CD4-positive, alpha-beta T cell treated with Interferon gamma for 1 hour (primary cell): ENCODE measurements at regions not wholly inside any gene's neighbourhood (a gene's known extent, or its start where the extent isn't known, plus 50 kb on each side); places are given as distances from the start of the nearest gene placed in this dataset.
"Not testable (repeated sequence)": the region's sequence is repeated elsewhere in the genome, so short reads cannot be mapped to it uniquely, and the experiment has no call there.

Experiments used
- DNase-seq: peaks from one replicate; pipeline ENCODE4 v3.0.0-alpha.2; 2020

DNA sequence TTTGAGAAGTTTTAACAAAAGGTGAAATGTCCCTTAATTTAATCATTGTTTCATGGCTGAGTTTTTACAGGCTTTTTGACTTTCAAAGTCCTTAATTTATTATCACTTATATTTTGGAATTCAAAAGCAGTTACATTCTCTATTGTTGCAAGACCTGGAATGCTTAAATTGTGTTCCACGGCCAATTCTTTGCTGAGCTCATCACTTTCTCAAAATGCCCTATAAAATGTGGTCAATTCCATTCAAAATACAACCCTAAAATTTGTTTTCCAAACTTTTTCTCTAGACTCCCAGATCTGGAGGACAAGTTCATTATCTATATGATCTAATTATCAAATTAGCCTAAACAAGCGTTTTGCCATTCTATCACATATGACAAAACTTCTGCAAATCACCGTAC is 1051.2 kb downstream of the TDRD15 start:
- no peak for DNase-seq

DNA sequence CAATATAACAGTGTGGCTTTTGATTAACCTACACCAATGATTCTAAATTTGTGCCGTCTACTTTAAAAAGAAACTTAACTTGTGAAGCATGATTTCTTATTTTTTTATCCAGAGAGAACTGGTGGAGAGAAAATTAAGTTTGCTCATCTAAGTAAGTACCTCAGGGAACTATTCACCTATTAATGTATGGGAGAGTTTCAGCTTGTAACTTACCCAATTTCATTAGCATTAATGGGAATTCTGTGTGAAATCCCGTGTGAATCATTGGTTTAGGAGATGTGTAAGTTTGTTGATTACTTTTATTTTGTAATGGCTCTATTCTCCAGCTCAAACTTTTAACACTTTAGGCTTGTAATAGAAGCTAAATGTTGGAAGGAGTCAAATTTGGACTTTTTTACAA is 1061.5 kb downstream of the TDRD15 start:
- no peak for DNase-seq

DNA sequence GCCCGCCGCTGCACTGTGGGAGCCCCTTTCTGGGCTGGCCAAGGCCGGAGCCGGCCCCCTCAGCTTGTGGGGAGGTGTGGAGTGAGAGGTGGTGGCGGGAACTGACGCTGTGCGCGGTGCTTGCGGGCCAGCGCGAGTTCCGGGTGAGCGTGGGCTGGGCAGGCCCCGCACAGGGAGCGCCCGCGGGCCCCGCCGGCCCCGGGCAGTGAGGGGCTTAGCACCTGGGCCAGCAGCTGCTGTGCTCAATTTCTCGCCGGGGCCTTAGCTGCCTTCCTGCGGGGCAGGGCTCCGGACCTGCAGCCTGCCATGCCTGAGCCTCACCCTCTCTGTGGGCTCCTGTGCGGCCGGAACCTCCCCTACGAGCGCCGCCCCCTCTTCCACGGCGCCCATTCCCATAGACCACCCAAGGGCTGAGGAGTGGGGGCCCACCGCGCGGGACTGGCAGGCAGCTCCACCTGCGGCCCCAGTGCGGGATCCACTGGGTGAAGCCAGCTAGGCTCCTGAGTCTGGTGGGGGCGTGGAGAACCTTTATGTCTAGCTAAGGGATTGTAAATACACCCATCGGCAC is 1062.6 kb downstream of the TDRD15 start:
- not testable (repeated sequence) for DNase-seq

DNA sequence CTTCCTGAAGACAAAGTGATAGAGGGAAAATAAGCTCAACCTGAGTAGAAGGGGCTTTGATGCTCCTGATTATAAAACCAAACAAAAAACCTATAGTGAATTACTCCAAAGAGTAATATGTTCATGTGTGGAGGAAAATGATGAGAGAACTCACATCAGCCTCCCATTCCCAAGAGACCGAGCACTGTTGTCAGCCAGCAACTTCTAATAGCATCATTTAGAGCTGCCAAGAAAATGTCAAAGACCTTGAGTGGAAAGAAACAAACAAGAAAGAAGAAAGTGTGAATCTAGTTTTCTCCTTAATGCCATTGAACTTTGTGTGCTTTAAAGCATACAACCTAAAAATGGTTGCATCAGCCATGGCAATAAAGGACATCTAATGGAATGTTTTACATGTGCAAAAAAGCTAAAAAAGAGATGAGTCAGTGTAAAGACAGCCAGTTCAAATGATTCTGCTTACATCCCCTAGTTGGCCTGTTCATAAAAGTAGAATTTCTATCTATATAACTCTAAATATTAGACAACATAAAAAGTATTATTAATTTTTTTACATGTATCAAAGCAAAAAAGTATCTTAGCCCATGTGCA is 1066.2 kb downstream of the TDRD15 start:
- no peak for DNase-seq

DNA sequence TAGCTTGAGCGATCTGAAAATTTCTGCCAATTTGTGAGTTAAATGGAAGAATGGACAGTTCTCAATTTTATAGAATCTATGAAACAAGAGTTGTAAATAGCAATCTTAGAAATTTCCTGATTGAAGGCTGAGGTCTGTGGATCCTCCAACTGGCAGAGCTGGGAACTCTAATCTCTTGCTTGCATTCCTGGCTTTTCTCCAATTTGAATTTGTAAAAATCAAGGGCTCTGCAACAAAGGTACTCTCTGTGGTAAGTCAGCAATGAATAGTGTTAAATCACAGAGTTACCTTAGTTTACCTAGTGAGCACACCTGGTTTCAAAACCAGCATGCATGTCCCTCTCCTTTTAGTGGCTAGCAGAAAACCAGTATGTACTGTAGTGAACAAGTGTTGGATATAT is 1070.5 kb downstream of the TDRD15 start:
- no peak for DNase-seq

DNA sequence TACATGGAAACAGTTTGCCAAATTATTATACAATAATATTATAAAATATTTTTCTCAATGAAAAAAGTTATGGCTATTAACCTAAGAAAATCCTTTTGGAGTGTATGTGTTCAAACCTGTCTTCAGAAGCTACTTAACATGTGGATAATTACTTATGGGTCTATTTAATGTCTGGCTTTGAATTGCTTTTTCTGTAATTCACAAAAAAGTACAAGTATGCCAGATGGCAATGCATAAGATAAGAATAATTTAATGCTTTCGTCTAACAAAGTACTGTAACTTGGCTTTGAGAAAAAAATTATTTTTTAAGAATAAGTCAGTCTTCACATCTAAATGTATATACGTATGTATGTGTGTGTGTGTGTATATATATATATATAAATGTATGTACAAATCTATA is 1073.0 kb downstream of the TDRD15 start:
- DNase-seq: no peak

DNA sequence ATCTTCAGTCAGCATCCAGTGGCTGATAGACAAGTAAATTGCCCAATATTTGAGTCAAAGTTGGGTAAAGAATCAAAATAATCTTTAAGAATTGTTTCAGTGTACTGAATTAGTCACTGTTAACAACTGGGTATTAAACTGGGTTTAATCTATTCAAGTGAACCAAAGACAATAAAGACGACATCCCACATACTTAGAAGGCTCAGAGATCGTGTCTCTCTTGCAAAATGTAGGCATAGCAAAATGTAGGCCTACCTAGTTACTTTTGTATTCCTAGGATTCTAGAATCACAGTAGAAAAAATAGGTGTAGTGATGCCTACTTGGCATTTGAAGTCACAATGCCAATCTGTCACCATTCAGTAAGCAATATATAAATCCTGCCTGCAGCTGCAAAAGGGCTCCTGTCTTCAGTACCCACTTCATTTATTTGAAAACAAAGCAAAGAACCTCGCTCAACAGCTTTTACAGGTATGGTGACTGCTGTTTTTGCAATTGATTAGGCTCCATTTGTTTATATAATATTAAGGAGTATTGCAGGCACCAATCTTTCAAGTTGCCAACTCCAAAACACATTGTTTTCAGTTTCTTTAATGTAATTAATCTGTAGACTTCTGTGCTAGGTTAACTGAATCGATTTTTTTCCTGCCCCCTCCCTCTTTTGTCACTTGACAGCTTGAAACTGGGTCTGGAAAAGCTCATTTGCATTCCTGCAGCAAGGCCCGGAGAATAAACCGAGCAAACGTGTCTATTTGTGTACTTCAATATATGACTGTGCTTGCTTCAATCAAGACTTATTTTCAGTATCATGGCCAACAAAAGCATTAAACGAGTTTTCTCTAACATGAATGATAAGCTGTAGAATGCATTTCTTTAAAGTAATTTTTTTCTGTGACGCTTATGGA is 1074.9 kb downstream of the TDRD15 start:
- DNase-seq: no peak

DNA sequence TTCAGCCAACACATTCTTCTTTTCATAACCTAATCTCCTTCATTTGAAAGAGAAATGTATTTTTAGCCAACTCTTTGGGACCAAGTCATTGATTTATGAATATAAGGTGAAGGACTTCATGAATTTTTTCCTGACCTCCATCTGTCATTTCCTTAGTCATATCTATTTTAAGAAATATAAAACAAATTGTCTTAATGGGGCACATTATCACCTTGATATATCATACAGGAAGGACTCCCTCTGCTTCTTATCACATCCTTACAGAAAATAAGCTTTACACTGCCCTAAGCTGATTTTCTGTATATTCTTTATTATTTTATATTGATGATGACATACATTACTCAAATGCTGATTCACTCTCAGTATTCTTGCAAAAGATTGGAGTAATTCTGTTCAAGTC is 1076.2 kb downstream of the TDRD15 start:
- DNase-seq: no peak

DNA sequence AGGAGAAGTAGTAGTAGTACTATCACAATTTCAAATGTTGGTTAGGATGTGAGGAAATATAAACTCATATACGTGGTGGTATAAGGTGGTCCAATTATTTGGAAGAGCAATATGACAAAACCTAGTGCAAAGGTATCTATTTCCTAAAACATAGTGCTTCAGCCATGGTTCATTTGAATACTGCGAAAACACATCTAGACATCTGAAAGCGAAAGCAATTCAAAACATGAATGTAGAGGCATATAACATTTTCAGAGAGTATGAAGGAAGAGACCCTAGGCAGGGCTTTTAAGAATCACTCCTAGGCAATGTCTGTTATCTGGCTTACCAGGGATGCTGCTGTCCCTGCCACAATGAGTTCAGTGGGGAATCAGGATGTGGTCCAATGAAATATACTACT is 1085.8 kb downstream of the TDRD15 start:
- no peak for DNase-seq

DNA sequence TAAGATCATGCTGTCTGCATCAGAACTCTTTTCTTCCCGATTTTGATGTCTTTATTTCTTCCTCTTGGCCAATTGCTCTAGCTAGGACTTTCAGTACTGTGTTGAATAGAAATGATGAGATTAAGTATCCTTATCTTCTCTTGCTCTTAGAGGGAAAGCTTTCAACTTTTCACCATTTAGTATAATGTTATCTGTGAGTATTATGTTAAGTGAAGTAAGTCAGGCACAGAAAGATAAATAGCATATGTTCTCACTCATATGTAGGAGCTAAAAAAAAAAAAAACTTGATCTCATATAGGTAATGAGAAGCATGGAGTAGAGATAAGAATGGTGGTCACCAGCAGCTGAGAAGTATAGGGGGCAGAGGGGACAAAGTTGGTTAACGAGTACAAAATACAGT is 1089.5 kb downstream of the TDRD15 start:
- DNase-seq: no peak

DNA sequence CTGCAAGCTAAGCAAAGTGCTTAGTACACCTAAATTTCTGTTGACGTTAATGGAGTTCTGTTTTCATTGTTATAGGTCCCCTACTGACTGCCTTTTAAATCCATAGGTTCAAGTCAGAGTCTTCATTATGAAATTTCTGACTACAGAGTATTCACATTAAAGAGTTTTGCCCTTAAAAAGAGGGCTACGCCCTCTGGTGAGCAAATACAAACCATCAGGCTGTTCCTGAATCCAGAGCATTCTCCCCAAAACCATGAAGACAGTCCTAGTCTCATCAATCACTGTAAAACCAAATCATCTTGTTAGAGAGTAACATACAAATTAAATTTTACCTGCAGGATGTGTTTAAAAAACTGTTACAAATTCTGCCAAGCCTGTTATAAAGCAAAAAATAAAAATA is 1091.7 kb downstream of the TDRD15 start:
- DNase-seq: no peak

DNA sequence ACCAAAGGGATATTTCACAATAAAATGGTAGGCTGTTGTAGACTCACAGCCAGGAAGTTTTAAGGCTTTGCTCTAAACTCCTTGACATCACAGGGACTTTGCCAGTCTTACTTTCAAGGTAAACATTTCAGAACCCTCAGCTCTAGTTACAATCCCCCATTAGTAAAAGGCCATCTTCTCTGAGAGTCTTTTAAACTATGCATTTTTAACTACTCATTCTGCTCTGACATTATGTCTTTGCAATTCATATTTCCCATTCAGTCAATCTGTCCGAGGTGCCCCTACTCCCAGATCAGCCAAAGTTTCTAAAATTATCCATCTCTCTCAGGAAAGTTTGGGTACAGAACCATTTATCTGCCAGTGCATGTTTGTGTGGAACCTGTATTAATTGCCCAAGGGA is 1094.1 kb downstream of the TDRD15 start:
- DNase-seq: no peak

DNA sequence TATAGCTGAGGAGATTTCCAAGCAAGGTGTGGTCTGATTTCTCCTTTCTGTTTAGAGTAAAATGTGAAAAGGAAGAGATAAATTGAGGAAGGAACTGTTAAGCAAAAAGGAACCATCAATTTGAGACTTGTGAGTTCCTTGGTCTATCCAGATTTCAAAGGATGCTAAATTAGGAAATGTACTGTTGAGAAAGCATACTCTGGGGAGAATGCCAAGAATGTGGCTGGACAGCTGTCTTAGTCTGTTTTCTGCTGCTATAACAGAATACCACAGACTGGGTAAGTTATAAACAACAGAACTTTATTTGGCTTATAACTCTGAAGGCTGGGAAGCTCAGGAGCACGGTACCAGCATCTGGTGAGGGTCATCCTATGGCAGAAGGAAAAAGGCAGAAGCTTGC is 1097.2 kb downstream of the TDRD15 start:
- no peak for DNase-seq

DNA sequence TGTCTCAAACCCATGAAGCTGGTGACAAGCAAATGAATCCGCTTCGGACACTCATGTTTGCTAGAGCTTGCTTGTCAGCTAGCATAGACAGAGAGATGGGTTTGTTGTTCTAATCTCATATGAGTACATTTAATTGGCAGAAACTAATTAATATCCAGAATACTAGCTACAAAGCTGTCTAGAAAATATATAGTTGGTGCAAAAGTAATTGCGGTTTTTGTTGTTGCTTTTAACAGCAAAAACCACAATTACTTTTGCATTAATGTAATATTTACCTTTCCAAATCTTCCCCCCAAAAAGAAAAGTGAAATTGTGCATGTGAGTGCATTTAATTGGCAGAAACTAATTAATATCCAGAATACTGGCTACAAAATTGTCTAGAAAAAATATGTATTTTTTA is 1115.2 kb downstream of the TDRD15 start:
- no peak for DNase-seq

DNA sequence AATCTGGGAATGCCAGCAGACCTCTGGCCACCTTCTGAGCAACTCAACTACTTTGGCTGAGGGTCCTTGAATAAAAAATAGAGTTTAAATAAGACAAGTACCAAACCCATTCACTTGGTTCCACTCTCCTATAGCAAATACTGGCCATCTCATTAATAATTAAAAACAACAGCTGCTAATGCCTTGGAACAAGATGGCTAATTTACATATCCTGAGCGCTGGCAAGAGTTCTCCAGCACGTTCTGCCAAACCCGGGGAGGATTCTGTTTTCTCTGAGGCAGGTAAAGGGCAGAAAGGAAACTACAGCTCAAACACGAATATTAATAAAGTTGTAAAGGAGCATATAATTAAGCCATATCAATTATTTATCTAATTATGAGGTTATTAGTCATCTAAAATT is 1123.7 kb downstream of the TDRD15 start:
- DNase-seq: no peak

DNA sequence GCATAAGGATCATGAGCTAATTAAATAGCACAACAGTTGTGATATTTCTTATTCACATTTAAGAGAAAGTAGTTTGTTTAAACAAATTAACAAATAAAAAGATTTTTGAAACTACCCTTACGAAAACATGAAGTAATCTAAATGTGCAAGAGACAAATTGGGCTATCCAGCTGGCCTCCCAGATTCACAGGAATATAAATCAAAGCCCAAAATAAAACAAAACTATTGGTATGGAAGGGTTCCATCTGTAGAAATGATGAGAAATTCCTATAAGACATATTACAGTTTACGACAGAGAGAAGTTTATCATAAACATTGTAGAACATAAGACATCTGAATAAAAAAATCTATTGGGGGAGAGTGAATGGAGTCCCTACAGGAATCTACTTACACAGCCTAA is 1125.1 kb downstream of the TDRD15 start:
- no peak for DNase-seq

DNA sequence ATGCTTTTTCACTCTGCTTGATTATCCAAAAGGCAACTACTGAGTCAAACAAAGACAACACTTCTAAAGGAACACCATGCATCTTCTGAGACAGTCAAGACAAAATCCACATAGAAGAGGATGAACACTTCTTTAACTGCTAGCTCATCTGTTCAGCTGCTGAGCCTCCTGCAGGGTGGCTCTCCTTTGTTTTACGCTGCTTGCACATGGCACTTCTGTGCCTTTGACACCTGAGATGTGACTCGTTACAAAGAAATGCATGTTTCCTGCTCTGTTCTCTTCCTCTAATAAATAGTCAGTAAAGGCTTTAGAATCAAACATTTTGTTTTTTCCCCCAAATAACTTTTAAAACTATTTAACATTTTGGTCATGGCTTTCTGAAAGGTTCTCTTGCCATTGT is 1129.4 kb downstream of the TDRD15 start:
- DNase-seq: no peak

DNA sequence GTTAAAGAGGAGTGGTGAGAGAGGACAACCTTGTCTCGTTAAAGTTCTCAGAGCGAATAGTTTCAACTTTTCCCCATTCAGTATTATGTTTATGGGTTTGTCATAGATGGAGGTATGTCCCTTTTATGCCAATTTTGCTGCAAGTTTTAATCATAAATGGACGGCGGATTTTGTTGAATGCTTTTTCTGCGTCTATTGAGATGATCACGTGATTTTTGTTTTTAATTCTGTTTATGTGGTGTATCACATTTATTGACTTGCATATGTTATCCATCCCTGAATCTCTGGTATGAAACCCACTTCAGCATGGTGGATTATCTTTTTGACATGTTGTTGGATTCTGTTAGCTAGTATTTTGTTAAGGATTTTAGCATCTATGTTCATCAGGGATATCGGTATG is 1123.8 kb upstream of the KLHL29 start:
- DNase-seq: no peak

DNA sequence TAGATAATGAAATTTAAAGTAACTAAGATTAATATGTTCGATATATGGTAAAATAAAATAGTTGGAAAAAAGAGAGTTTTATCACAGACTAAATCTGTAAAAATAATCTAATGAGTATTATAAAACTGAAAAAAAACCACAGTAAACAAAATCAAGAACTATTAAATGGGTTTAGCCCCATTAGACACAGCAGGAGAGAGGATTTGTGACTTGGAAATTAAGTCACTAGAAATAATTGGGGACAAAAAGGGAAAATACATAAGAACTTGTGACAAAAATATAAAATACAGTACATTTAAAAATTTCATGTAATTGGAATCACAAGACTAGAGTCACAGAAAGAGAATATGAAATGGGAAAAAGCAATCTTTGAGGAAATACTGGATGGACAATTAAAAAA is 1114.6 kb upstream of the KLHL29 start:
- no peak for DNase-seq

DNA sequence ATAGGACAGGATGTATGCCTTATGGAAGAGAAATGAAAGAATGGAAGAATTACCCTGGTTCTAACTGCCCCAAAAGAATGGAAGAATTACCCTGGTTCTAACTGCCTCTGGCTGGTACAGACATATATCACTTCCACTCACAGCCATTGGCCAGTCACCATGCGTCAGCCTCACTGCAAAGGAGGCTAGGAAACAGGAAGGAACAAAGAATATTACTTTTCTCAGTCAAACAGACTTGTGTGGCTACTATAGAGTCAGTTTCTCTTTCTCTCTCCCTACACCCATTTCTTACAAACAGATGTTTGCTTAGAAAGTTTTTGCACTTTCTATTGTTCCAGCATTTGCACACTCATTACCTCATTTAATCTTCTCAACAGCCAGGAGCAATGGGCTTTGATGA is 1111.1 kb upstream of the KLHL29 start:
- DNase-seq: no peak

DNA sequence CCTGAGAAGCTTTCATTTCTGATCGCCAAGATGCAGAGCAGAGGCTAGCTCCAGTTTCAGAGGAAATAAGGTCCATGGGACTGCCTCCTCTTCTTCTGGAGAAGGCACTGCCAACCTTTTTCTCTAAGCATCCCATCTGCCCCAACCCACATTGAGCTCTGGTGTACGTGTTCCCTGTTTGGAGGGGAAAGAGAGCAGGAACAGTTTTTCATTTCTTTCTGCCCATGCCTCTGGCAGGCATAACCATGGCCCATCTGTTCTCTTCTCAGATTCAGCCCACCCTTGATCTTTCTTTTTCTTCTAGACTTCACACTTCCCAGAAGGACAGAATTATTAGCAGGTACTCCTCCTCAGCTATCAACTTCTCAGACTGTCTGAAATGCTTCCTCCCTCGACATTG is 1110.3 kb upstream of the KLHL29 start:
- DNase-seq: no peak

DNA sequence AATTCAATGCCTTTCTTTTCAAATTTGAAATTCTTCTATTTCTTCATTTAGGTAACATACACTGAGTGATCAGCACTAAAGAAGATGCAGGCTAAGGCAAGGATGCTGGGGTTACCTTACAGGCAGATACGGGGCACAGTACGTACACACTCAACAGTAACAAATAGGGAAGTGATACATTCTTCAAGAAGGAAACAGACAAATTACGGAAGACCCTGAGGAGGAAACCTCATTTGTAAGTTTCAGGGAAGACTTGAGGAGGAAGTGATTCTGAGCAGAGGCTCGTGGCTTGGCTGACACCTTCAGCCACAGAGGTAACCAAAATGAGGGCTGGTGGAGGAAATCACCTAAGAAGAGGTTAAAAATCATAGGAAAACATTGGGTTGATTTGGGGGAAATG is 1108.3 kb upstream of the KLHL29 start:
- DNase-seq: no peak

DNA sequence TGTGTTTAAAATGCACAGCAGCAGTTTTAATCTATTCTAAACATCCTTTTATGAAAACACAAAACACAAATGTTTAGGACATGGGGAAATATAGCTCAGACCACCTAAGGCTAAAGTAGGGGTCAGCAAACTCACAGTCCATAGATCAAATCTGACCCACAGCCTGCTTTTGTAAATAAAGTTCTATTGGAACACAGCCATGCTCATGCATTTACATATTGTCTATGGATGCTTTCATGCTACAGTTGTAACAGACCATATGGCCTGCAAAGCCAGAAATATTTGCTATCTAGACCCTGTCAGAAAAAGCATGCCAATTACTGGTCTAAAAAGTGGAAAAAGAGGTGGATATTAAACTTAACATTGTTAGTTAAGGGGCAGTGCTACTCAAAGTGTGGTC is 1105.4 kb upstream of the KLHL29 start:
- no peak for DNase-seq

DNA sequence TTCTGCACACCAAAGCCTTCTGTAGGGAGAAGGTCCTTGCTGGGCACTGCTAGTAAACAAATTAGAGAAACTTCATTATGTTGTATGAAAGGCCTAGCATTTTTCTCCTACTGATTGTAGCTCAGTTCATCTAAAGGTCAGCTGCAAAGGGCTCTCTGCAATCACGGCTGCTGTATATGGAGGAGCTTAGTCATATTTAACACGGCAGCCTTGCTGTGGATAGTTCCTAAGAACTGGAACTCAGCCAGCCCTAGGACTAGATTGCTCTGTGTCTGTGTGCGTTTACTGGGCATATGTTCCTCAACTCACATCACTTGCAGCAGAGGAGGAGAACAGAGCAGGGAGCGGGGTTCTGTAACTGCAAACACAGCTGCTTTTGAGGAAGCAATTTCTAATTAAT is 1103.9 kb upstream of the KLHL29 start:
- no peak for DNase-seq

DNA sequence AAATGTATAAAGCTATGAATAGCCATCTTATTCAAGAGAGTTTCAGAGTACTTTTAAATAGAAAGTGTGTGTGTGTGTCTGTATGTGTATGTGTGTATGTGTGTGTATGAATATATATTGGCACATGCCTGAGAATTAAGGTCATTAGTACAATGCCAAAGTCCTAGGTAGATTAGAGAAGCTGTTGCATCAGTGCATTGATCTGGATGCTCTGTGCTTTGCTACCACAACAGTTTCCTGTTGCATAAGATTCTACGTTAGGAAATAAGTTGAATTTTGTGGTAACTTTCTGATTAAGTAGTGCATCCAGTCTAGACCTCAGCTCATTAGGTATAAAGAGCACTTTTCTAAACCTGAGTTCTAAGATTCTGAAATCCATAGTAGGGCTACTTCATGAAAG is 1102.8 kb upstream of the KLHL29 start:
- DNase-seq: no peak
